Heart right ventricle (tissue), 16 donors: ENCODE measurements at regions not wholly inside any gene's neighbourhood (a gene's known extent, or its start where the extent isn't known, plus 50 kb on each side); places are given as distances from the start of the nearest gene placed in this dataset.
"Not testable (repeated sequence)": the region's sequence is repeated elsewhere in the genome, so short reads cannot be mapped to it uniquely, and the experiment has no call there.

ENCODE experiments used
- ATAC-seq, 8 donors: fragments of 200-7000 bp; cut with Tn5 transposase; one replicate each; pipeline ENCODE4 v1.9.1; 2020; ENCODE audit warnings: mild to moderate bottlenecking in 8 of 8, moderate library complexity in 8 of 8, moderate number of reproducible peaks in 1 of 8
- DNase-seq, 2 donors: peaks; one replicate each; pipeline ENCODE4 v3.0.0-alpha.2; 2020
- H3K27ac ChIP-seq, 10 donors: fragments of 200-600 bp; sonication (generic) in 2 of 10; one replicate each; pipeline versions ENCODE4 v1.5.0 to v1.8.0; 2020 to 2022; ENCODE audit warnings: mild to moderate bottlenecking in 3 of 10
- H3K27me3 ChIP-seq, 7 donors: fragments of 200-600 bp; one replicate each; pipeline ENCODE4 v1.8.0; 2021 to 2022; ENCODE audit warnings: mild to moderate bottlenecking in 2 of 7
- H3K36me3 ChIP-seq, 9 donors: fragments of 200-600 bp; sonication (generic) in 1 of 9; one replicate each; pipeline versions ENCODE4 v1.5.0 to v1.8.0; 2020 to 2022; ENCODE audit warnings: mild to moderate bottlenecking in 2 of 9
- H3K4me1 ChIP-seq, 9 donors: fragments of 200-600 bp; sonication (generic) in 1 of 9; one replicate each; pipeline versions ENCODE4 v1.5.0 to v1.8.0; 2020 to 2022; ENCODE audit warnings: mild to moderate bottlenecking in 4 of 9
- H3K4me3 ChIP-seq, 10 donors: fragments of 200-600 bp; sonication (generic) in 2 of 10; one replicate each; pipeline versions ENCODE4 v1.5.0 to v1.8.0; 2020 to 2022; ENCODE audit warnings: mild to moderate bottlenecking in 7 of 10, moderate library complexity in 2 of 10
- H3K9me3 ChIP-seq, 11 donors: fragments of 200-600 bp in 10 of 11; sonication (generic) in 2 of 11; one replicate each; pipeline versions ENCODE4 v1.5.0 to v1.8.0; 2013 to 2022; ENCODE audit warnings: mild to moderate bottlenecking in 2 of 11, control low read depth in 1 of 11, moderate library complexity in 1 of 11
- WGBS, 2 donors: extraction: QIAGEN DNeasy Blood & Tissue Kit; methylation state at CpG; one replicate each; pipeline ENCODE4 v1.1.7; 2013; ENCODE audit warnings: inconsistent platforms in 1 of 2; 5-methylcytosine and 5-hydroxymethylcytosine counted together
- intact Hi-C, 10 donors: fragments of 100-400 bp; cut with DNase I; formaldehyde crosslinking; loops; one replicate each; pipeline versions ENCODE4 v1.11.1 to v1.14.2; 2022
- TF ChIP-seq, protein P1 (sequence below), 9 donors: fragments of 200-600 bp; sonication (generic) in 2 of 9; IDR thresholded peaks; one replicate each; pipeline versions ENCODE4 v1.5.0 to v1.8.0; 2021 to 2022; ENCODE audit warnings: antibody characterized with exemption in 9 of 9, mild to moderate bottlenecking in 5 of 9, moderate library complexity in 1 of 9
- donor health status: Arrhythmogenic right ventricular cardiomyopathy.
- donor health status: ischemic (EF 13 %, LVEDD 7.1; RV severe dilation, severe dysfunction).
- donor health status: healthy with polysubstance abuse.
- donor health status: DM: no; HTN: yes; CAD: no.
- donor health status: DM: no; HTN: no; CAD: no.
- donor health status: ischemic (EF 25% LVEDD 6.9; RV normal size, moderate dysfunction).
- donor health status: ischemic (EF 25% LVEDD 5.7; RV mildly dilated, moderate dysfunction).
- donor health status: healthy.
- donor health status: DM: yes; HTN: yes; CAD: no.
- donor health status: Ischemic cardiomyopathy.
- donor health status: ischemic (EF 35%, LVEDD 5.7; RV mildly dilated, moderate dysfunction).
- donor health status: nonischemic (EF 11% LVEDD 7.7; RV severe dilation, severe dysfunction).
- donor health status: DM: yes; HTN: yes; CAD: no.
- donor health status: PGD.
- donor health status: ischemic (EF 29% LVEDD 5.4; RV normal size, mild dysfunction).
- donor health status: nonischemic (EF 23%, LVEDD 6.1; RV moderate dilation, normal function).

DNA sequence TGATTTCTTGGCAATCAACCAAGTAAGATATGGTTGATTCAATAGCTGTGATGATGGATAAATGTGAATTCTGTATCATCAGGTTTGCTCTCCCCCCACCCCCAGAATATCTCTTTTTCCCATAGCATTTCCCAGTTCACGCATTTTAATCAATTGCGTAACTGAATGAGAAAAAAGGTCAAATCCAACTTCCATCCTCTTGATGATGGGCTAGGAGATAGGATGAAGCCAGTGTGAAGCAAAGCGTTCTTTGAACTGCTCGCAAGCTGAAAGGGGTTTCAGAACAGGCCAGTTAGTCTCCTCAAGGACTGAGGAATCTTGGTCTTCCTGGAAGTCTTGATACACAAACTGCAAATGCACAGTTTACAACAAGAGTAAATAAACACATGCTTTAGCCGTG is 94.5 kb upstream of the ARMC3 start:
- no peaks in the 10 kb centered on the region for H3K36me3 ChIP-seq
- H3K4me1 ChIP-seq, result no peaks in the 10 kb centered on the region
- no peaks in the 10 kb centered on the region for H3K27me3 ChIP-seq
- no peak for ATAC-seq
- TF ChIP-seq, protein P1, sequence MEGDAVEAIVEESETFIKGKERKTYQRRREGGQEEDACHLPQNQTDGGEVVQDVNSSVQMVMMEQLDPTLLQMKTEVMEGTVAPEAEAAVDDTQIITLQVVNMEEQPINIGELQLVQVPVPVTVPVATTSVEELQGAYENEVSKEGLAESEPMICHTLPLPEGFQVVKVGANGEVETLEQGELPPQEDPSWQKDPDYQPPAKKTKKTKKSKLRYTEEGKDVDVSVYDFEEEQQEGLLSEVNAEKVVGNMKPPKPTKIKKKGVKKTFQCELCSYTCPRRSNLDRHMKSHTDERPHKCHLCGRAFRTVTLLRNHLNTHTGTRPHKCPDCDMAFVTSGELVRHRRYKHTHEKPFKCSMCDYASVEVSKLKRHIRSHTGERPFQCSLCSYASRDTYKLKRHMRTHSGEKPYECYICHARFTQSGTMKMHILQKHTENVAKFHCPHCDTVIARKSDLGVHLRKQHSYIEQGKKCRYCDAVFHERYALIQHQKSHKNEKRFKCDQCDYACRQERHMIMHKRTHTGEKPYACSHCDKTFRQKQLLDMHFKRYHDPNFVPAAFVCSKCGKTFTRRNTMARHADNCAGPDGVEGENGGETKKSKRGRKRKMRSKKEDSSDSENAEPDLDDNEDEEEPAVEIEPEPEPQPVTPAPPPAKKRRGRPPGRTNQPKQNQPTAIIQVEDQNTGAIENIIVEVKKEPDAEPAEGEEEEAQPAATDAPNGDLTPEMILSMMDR (IDR thresholded peaks at IDR 0.05), result no peak
- no peak for DNase-seq
- no peak overlapping the region for H3K4me3 ChIP-seq
- no peaks in the 10 kb centered on the region for H3K9me3 ChIP-seq
- 94 to 95% methylated on average over 5 of the region's 5 CpGs for WGBS, 2 donors
- no peak overlapping the region for H3K27ac ChIP-seq
- intact Hi-C loops, result loop anchor here in 1 of 10 donors (10.0 kb wide), 1 partner anchor 119 kb away; the partner anchor contains the start of gene PIP4K2A

DNA sequence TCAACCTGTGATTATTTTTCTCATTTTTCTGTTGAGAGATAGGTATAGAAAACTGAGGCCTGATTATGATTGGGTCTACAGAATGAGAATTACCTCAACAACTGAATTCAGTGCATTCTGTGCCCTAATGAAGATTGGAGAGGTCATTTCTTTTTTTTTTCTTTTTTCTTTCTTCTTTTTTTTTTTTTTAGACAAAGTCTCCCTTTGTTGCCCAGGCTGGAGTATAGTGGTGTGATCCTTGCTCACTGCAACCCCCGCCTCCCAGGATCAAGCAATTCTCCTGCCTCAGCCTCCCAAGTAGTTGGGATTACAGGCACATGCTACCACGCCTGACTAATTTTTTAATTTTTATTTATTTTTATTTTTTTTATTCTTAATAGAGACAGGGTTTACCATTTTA is 95.0 kb upstream of the ARMC3 start:
- 92 to 97% methylated on average over 2 of the region's 2 CpGs for WGBS, 2 donors
- H3K36me3 ChIP-seq, result no peaks in the 10 kb centered on the region
- intact Hi-C loops, result loop anchor here in 1 of 10 donors (10.0 kb wide), 1 partner anchor 118 kb away; the partner anchor contains the start of gene PIP4K2A
- TF ChIP-seq, protein P1 (IDR thresholded peaks at IDR 0.05), result no peak
- no peaks in the 10 kb centered on the region for H3K27me3 ChIP-seq
- H3K4me1 ChIP-seq, result no peaks in the 10 kb centered on the region
- DNase-seq (no peak), ATAC-seq (no peak)
- H3K9me3 ChIP-seq, result no peaks in the 10 kb centered on the region
- no peak overlapping the region for H3K27ac ChIP-seq
- no peak overlapping the region for H3K4me3 ChIP-seq

DNA sequence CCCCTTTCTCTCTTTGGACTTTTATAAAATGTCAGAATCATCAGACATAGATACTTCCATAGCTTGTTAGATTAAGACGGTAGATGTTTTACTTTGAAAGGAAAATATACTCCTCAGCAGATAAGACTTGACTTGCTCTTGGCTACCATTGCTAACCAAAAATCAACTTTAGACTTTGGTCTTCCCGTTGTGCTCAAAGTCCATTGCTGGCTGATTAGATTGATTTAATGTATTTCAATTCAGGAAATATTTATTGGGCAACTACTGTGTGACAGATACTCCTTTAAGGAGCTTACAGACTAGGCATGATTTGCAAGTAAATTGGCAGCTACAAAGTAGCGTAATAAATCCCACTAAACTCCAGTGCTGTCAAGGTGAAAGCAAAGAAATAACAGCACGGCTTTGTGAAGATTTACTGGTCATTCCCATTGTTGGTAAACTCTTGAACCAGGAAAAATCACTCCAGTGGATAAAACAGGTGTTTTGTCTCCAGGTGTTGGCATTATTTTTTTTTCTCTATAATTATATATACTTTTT is 95.7 kb upstream of the ARMC3 start:
- Histone ChIP-seq H3K36me3 (no peaks in the 10 kb centered on the region), H3K27me3 (no peaks in the 10 kb centered on the region), H3K27ac (no peak overlapping the region), H3K4me3 (no peak overlapping the region), H3K9me3 (no peaks in the 10 kb centered on the region), H3K4me1 (no peaks in the 10 kb centered on the region)
- intact Hi-C loops, result loop anchor here in 1 of 10 donors (10.0 kb wide), 1 partner anchor 117 kb away; the partner anchor contains the start of gene PIP4K2A
- TF ChIP-seq, protein P1 (IDR thresholded peaks at IDR 0.05), result no peak
- no peak for DNase-seq
- WGBS, 2 donors, result 87 to 89% methylated on average over 4 of the region's 4 CpGs
- no peak for ATAC-seq

DNA sequence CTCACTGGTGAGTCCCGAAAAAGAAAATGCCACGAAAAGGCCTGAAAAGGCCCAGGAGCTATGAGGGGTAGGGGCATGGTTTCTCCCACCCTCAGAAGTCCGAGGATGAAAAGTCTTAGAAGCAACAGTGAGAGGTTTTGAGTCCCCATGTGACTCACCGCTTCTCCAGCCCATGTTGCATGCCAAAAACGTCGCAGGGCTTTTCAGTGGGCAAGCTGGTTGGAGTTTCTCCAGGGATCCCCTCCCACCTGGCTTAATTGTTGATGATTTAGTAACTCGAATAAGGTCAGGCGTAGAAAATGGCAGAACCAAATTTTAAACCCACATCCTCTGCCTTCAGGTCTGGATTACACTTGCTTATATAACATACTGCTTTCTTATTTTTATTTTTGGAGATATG is 96.3 kb upstream of the ARMC3 start:
- WGBS, 2 donors, result 91% methylated on average over 8 of the region's 8 CpGs
- H3K36me3 ChIP-seq, result no peaks in the 10 kb centered on the region

DNA sequence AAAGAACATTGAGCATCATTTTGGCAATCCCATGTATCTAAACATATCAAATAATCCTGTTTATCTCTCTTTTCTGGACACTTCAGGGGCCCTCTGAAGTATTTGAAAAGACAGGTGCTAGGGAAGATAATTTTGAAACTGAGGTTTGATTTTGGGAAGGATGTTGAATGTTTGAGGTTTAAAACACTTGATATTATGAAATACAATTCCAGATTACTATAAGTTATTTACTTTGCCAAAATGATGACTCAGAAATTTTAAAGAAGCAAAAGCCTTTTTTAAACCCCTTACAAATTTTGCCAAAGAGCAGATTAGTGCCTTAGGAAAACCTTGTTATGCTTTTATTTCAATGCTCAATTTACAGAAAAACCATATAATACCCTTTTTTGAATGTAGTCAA is 99.1 kb upstream of the ARMC3 start:
- H3K4me1 ChIP-seq, H3K27ac ChIP-seq: not testable (repeated sequence)

More for the DNA sequence above, 96.3 kb upstream of the ARMC3 start:
- H3K4me1 ChIP-seq, result no peaks in the 10 kb centered on the region
- H3K27me3 ChIP-seq, result no peaks in the 10 kb centered on the region
- H3K27ac ChIP-seq, result no peak overlapping the region
- ATAC-seq, result no peak
- DNase-seq, result no peak
- TF ChIP-seq, protein P1 (IDR thresholded peaks at IDR 0.05), result no peak
- intact Hi-C loops, result loop anchor here in 1 of 10 donors (10.0 kb wide), 1 partner anchor 117 kb away; the partner anchor contains the start of gene PIP4K2A
- no peaks in the 10 kb centered on the region for H3K9me3 ChIP-seq
- H3K4me3 ChIP-seq, result no peak overlapping the region

More for the DNA sequence above, 99.1 kb upstream of the ARMC3 start:
- H3K27me3 ChIP-seq, H3K9me3 ChIP-seq, H3K36me3 ChIP-seq, DNase-seq, ATAC-seq, intact Hi-C loops, H3K4me3 ChIP-seq: not testable (repeated sequence)
